NCI-H1105 treated with DMSO at 0.1 percent for 48 hours (cell line): ENCODE measurements at regions not wholly inside any gene's neighbourhood (a gene's known extent, or its start where the extent isn't known, plus 50 kb on each side); places are given as distances from the start of the nearest gene placed in this dataset.

Experiments used
- DNase-seq: peaks from one replicate; lab custom pipeline; 2025; lab: John Stamatoyannopoulos, UW

DNA sequence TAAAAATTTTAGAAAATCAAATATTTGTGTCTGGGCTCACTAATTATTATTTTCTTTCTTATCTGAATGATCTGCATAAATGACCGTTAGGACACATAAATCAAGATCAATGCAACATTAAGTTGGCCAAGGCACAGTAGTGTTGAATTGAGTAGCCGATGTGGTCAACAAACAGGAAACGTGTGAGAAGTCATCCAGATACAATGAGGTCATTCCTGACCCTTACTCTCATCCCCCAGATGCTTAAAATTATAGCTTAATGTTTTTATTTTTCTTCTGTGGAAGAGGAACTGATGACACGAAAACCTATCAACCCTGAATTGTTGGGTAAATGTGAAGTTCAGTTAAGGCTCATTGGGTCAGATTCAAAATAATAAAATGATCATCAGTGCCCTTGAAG is 222.9 kb downstream of the RFC3 start:
- DNase-seq = no peak

DNA sequence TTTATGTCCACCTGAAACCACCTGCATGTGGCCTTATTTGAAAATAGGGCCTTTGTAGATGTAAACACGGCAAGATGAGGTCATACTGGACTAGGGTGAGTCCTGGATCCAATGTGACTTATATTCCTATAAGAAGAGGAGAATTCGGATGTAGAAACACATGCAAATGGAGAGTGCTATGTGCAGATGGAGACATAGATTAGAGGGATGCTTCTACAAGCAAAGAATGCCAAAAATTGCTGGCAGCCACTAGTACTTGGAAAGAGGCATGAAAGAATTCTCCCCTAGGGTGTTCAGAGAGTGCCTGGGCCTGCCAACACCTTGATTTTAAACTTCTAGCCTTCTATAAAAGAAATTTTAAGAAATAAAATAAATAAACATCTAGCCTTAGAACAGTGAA is 226.1 kb downstream of the RFC3 start:
- DNase-seq = no peak

DNA sequence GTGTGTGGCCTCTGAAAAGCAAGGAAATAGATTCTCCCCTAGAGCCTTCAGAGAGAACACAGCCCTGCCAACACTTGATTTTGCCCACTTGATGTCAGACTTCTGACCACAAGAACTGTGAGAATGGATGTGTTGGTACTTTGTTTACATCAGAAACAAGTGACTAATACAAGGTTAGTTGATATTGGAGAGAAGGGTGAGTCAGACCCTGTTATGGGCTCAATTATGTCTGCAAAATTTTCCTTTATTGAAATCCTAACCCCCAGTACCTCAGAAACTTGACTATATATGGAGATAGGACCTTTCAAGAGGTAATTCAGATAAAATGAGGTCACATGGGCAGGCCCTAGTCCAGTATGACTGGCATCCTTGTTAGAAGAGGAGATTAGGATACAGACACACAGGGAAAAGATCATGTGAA is 226.7 kb downstream of the RFC3 start:
- DNase-seq = no peak

DNA sequence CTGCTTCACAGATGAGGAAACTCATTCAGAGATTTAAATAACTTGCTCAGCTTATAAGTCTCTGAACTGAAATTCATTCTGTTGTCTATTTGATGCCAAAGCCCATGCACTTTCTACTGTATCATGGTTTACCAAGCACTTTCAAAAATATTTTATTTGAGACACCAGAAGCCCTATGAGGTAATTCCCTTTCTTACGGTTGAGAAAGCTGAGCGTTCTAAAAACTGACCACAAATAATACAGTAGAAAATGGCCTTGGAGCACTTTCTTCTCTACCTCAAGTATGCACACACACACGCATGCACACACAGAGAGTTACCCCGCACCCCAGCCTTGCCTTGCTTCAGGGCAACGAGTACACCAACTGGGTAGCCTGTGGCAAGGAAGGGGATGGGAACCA is 228.5 kb downstream of the RFC3 start:
- no peak for DNase-seq

DNA sequence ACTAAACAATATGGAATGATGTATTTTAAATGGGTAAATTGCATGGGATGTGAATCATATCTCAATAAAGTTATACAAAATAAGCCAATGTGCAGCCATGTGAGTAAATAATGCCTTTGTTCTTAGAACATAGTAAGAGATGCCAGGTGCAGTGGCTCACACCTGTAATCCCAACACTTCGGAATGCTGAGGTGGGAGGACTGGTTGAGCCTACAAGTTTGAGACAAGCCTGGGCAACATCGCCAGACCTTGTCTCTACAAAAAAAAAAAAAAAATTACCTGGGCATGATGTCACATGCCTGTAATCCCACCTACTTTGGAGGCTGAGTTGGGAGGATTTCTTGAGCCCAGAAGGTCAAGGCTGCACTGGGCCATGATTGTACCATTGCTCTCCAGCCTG is 230.7 kb downstream of the RFC3 start:
- DNase-seq = no peak

DNA sequence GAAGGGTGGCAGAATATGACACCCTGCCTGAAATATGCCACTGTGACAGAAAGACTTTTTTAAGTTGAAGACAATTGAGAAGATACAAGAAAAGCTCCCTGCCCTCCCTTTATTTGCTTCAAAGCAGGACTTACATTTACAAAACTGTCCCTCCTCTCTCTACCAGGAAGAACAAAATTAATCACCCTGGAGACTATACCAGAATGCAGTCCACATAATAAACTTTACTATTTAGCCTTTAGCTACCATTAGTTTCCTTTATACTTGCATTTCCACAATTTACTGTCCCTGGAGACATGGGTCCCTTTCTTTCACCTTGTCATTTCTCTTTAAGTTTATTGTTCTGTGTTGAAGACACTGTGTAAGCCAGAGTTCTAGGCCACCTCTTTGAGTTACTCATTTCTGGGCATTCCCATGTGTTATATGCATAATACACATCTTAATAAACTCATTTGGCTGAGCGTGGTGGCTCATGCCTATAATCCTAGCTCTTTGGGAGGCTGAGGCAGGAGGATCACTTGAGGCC is 238.8 kb downstream of the RFC3 start:
- DNase-seq = no peak

DNA sequence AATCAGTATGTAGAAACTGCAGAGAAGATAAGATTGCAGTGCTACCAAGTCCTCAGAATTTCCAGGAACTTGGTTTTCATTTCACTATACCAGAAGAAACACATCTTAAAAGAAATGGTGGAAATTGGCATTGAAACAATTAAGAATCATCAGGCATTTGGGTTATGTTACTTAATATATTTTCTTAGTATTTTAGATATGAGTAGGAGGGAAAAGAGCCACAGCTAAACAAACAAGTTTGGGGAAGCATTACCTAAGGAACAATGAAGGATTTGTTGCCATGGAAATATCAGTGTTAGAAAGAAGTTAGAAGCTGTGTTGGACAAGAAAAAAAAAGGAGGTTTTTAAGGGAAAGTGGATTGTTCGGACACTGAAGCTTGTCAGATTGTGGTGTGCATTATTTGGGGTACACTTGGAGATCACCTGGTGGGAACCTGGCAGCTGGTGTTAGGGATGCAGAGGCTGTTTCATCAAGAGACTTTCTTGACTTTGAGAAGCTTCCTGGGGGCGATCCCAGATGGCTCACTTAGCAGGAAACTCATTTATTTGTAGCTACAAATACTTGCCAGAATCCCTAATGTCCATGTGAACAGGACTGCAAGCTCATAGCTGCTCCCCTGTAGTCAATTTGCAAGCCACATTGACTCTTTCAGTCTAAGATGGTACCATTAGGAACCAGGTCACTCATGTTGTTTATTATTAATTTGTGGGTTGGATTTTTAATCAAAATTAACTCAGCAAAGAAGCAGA is 246.7 kb downstream of the RFC3 start:
- DNase-seq = no peak

DNA sequence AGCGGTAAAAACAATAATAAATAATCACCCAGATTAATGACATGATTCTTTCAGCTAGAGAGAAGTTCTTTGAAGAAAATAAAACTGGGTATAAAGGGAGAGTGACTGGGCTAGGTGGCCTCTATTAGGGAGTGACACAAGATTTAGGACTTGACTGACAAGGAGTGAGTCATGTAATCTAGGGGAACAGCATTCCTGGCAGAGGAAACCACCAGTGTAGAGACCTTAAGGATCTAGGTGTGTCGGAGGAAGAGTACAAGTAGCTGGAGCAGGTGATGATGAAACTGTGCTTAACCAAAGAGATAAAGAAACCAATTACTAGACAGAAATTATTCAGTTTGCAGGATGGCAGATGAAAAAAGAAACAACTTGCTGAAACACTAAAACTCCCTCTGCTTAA is 248.0 kb downstream of the RFC3 start:
- DNase-seq = no peak

DNA sequence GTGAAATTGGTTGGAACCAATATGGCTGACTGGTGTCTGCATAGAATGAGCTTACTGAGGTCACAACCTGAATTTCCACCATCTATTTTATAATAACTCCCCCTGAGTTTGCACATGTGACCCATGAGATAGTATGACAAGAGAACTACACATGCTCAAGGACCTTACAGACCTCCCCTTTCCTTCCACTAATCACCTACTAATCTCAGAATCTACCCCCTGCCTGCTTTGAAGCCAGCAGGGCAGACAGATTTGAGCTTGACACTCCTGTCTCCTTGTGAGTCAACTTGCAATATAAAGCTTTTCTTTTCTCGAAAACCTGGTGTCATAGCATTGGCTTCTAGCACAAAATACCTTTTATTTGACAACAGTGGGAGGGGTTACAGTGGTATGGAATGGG is 248.4 kb downstream of the RFC3 start:
- no peak for DNase-seq

DNA sequence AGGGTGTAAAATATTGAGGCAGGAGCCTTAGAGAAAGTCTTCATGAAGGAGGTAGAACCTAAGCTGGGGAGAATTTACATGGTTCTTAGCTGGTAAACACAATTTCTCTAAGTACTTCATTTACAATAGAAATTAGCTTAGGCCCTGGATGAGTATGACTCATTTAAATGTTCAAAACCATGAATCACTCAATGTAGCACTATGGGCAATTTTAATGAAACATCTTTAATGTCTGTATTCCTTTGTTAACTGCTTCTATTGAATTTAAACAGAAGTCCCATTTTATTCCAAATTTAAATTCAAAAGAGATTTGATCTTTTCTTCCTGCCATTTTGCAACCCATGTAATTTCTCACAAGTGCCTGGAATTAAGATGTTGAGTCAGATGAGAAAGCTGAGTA is 252.1 kb downstream of the RFC3 start:
- no peak for DNase-seq

DNA sequence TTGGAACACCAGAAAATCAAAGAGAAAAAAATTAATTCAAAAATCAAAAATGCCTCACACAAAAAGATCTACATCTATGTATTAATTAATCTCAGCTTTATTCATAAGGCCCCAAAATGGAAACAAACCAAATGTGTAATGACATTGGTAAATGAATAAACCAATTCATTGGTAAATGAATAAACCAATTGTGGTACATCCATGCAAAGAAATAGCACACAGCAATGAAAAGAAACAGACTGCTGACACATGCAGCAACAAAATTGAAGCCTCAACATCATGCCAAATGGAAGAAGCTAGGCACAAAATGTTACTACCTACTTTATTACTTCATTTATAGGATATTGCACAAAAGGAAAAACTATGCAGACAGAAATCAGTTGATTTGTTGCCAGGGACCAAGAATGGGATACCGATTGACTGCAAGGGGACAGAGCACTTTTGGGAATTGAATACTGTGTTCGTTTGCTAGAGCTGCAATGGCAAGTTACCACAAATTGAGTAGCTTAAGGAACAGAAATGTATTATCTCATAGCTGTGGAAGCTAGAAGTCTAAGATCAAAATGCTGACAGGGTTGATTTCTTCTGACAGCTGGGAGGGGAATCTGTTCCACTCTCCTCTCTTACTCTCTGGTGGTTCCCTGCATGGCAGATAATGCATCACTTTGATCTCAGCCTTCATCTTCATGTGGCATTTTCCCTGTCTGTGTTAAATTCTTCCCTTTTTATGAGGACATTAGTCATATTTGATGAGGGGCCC is 252.8 kb downstream of the RFC3 start:
- no peak for DNase-seq

DNA sequence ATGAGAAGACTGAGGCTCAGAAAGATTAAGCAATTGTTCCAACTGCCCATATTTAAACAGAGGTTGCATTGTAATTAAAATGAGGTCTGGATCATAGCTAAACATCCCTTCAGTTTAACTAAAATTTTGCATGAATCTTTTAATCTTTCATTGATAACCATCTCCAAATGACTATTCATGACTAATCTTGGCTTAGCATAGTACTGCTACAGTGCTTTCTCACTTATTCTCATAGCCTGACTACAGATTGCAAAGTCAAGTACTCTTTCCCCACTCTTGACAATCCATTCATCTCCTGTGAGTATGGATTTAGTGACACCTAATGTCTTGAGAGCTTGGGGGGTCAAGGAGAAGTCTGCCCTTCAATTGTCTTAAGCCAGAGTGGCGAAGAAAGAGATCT is 258.4 kb downstream of the RFC3 start:
- no peak for DNase-seq

DNA sequence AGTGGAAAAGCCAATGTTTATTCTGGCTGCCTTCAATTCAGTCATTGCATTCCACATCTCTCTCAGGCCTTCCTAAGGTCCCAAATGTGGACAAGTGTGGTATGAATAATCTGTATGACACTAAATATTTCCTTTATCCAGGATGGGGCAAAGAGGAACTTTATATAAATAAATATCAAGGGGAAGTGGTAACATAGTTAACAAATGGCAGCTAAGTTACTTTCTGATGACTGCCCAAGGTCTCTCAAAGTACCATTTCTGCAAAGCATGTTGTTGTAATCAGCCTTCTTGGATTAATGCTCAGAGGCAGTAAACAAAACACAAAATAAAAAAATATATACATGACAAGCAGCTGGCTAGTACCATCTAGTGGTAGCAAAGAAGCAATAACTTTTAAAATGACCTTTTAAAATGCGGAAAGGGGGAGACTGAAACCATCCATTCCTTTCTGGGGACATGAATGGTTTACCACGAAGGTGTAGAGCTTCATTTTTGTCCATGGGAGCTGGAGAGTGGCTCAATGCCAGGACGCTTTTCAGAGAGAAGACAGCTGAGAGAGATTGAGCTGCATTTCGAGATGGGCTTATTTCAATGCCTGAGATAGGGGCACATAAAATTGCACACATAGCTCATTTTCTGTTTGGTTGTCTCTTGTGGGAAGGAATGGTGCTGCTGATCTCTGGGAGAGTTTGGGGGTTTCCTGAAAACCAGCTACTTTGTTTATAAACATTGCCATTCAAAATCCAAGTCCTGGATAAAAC is 259.2 kb downstream of the RFC3 start:
- peak; percentile 48 for DNase-seq

DNA sequence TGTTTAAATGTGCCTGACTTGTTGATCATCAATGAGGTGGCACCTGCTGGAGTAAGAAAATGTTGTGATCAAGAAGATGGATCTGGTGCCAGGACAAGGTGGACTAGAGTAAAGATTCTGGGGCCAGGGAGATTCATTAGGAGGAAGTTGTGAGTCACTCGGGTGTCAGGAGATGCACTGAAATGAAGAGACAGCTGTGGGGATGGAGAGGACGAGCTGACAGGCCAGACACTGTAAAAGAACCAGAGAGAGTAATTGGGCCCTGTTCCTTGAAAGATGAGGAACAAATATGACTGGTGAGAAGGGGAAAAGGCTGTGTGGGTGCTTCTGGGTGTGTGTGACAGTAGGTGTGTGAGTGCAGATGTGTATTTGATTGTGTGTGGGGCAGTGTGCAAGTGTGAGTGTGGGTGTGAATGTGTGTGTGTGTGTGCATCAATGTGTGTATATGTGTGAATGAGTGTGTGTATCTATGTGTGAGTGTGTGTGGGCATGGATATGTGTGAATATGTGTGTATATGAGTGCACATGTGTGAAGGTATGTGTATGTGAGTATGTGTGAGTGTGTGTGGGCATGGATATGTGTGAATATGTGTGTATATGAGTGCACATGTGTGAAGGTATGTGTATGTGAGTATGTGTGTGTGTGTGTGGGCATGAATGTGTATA is 260.5 kb downstream of the RFC3 start:
- DNase-seq = no peak

DNA sequence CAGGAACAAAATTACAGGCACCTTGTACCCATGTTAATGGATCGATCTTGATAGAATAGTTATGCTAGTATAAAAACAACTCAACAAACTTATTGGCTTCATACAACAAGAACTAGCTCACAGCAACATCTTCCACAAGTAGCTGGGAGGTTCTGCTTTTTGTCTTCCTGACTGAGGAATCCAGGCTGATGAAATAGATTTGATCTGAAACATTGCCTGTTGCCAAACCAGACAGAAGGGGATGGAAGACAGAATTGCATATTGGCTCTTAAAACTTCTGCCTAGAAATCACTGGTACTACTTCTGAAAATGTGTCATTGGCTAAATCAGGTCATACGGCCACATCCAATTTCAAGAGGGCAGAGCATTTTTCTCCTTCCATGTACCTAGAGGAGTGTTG is 267.3 kb downstream of the RFC3 start:
- no peak for DNase-seq

DNA sequence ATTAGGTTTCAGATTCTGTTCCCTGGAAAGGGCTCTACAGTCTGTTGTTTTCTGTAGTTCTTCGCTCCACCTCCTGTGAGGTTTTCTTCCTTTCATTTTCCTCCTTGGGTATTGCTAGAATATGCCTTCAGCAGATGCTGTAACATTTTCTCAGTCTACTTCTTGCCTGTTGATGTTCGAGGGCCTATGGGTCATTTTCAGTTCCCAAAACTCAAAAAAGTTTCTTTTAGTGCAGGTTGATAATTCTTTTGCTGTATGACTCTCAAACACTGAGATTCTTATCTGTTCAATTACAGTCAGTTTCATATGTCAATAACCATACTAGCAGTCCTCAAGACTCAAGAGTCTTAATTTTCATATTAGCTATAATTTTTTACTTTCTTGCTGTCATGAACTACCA is 268.3 kb downstream of the RFC3 start:
- no peak for DNase-seq

DNA sequence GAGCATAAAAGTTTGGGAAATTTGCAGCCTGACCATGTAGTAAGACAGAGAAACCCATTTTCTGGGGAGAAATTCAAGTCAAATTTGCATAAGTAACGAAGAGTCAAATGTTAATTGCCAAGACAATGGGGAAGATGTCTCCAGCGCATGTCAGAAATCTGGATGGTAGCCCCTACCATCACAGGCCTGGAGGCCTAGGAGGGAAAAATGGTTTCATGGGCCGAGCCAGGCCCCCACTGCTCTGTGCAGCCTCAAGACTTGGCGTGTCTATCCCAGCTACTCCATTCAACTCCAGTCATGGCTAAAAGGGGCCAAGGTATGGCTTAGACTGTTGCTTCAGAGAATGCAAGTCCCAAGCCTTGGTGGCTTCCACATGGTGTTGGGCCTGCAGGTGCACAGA is 269.8 kb downstream of the RFC3 start:
- no peak for DNase-seq

DNA sequence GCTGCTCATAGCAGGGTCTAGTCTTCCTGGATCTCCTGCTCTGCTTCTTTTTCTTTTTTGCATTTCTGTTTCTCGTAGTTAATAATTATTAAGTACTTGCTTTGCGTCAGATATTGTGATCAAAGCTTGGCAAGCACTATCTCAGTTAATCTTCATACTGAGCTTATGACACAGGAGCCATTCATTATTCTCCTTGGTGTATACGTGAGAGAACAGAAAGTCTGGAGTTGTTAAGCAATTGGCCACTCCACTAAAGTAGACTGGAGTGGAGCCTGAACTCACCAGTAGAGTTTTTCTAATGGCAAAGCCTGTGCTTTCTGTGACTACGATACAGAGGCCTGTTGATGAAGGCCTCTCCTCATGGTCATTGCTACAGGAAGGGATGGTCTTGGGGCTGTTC is 285.9 kb downstream of the RFC3 start:
- DNase-seq = no peak

DNA sequence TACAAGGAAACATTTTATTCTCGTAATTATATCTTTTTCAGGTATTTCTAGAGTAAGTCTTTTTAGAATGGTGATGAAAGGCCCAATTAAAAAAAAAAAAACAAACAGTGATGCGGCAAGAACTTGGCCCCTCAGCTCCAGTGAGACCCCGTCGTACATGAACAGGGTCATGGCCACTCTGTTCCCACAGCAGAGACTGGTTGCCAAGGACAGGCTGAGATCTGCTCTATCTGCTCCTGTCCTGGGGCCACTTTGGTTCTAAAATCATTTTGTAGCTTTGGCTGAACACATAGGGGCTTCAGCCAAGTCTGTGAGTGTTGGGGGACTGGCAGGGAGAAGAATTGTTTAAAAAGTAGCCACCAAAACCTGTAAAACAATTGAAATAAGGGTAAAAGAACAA is 286.9 kb downstream of the RFC3 start:
- no peak for DNase-seq

DNA sequence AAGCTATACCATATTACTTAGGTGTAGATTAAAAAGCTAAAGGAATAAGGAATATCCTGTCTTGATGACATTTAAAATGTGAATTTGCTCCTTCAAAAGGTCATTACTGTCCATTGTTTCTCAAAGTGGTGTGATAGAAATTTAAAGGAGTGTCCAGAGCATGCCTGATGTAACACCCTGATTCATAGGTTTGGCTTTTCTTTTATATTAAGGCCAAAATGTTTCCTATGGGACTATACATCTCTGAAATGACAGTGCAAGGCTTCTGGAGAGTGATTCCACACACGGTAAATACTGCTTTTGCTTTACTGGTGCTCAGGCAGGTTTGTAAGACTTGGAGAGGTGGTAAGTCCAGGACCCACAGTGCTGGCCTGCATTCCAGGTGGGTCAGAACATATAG is 289.9 kb downstream of the RFC3 start:
- DNase-seq = no peak

DNA sequence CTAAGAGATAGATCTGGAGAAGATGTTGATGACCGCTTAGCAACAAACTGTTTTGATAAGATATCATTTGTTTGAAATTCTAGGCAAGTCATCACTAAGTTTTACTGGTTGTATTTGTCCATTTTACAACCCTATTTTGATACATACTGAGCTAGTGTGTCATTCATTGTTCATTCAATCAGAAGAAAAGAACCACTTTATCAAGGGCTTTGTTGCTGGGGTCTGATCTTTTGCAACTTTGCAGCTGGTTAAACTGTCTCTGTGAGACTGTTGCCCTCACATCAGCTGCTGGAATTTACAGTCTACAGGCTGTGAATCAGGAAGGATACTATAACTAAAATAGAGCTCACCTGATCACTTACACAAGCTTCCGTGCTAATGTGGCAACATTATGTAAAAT is 290.5 kb downstream of the RFC3 start:
- no peak for DNase-seq

DNA sequence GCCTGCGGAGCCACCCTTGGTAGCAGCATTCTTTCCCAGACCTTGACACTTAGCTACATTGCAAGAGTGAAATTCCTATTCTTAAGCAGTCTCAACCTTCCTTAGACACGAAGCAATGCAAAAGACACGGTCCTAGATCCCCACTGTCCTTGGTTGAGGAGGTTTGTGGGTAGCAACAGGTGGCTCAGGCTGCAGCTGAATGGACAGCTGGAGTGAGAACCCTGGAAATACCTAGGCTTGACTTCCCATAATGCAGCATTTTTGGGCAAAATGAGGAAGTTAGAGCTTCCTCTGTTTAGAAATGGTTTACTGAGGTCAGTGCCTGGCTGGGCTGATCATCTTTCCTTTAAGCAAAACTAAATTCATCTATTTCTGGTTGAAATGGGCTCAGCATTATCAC is 296.6 kb downstream of the RFC3 start:
- DNase-seq = no peak
